ENCODE measurements at regions not wholly inside any gene's neighbourhood (a gene's known extent, or its start where the extent isn't known, plus 50 kb on each side); places are given as distances from the start of the nearest gene placed in this dataset.

GRCh38 chr14:42929806-42930480 is 1323.3 kb downstream of the LRFN5 start:
- H2AK5ac ChIP-seq (ENCODE audit: low read length): no peak overlapping the region
- no peak overlapping the region for H2BK5ac ChIP-seq (ENCODE audit: low read depth, low read length, poor library complexity)
- no peak overlapping the region for H4K91ac ChIP-seq (ENCODE audit: low read depth, low read length)
- H3K4me2 ChIP-seq (ENCODE audit: low read length): no peak overlapping the region
- no peak overlapping the region for H4K12ac ChIP-seq (ENCODE audit: low read depth, low read length)
- H3K18ac ChIP-seq (ENCODE audit: low read length): no peak overlapping the region
- H3K23ac ChIP-seq (ENCODE audit: low read length): no peak overlapping the region
- no peaks in the 10 kb centered on the region for H3K79me2 ChIP-seq (ENCODE audit: control insufficient read depth, insufficient read depth, low read length, poor library complexity)
- H3K27me3 ChIP-seq (ENCODE audit: insufficient read depth, low read length): no peaks in the 10 kb centered on the region
- no peak overlapping the region for H3K4ac ChIP-seq (ENCODE audit: low read depth, low read length)
- no peak overlapping the region for H2AFZ ChIP-seq (ENCODE audit: insufficient read depth, low read length, poor library complexity)
- H3K4me1 ChIP-seq (ENCODE audit: control insufficient read depth in 1 of 2, insufficient read depth in 2 of 2, low read length in 2 of 2): no peaks in the 10 kb centered on the region
- H2BK120ac ChIP-seq (ENCODE audit: insufficient read depth, low read length, poor library complexity): no peak overlapping the region
- peaks cover 7% of the 10 kb centered on the region for H3K9me3 ChIP-seq (ENCODE audit: insufficient read depth, low read depth, low read length)
- no peak overlapping the region for H3K4me3 ChIP-seq (ENCODE audit: low read depth, low read length)
- no peaks in the 10 kb centered on the region for H3K36me3 ChIP-seq (ENCODE audit: control insufficient read depth in 1 of 2, insufficient read depth in 2 of 2, low read length in 2 of 2)
- no peak overlapping the region for H3K27ac ChIP-seq (ENCODE audit: low read depth, low read length)
- H3K79me1 ChIP-seq (ENCODE audit: low read length): no peaks in the 10 kb centered on the region
- no peak overlapping the region for H3K14ac ChIP-seq (ENCODE audit: low read length)
- no peak overlapping the region for H3K9ac ChIP-seq (ENCODE audit: low read length)
- DNase-seq: peak in 1 of 2 donors; percentile 2
- H2BK12ac ChIP-seq (ENCODE audit: low read length): no peak overlapping the region
- H4K8ac ChIP-seq (ENCODE audit: low read depth, low read length): no peak overlapping the region
- WGBS (ENCODE audit: extremely low coverage, insufficient coverage, insufficient read length): no CpG with 5 or more reads among the region's 5 CpGs

DNA sequence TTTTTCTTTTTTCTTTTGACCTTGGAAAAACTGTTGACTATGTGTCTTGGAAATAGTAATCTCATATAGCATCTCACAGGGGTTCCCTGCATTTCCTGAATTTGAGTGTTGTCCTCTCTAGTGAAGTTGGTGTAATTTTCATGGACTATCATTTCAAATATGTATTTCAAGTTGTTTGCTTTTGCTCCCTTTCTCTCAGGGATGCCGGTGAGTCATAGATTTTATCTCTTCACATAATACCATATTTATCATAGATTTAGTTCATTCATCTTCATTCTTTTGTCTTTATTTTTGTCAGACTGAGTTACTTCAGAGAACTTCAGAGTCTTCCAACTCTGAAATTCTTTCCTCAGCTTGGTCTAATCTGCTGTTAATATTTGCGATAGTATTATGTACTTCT is 1320.6 kb downstream of the LRFN5 start:
- Histone ChIP-seq H3K14ac (ENCODE audit: low read length) (no peak overlapping the region), H3K23ac (ENCODE audit: low read length) (no peak overlapping the region), H3K18ac (ENCODE audit: low read length) (no peak overlapping the region), H4K12ac (ENCODE audit: low read depth, low read length) (no peak overlapping the region), H2BK5ac (ENCODE audit: low read depth, low read length, poor library complexity) (no peak overlapping the region), H3K79me2 (ENCODE audit: control insufficient read depth, insufficient read depth, low read length, poor library complexity) (no peaks in the 10 kb centered on the region), H3K36me3 (ENCODE audit: control insufficient read depth in 1 of 2, insufficient read depth in 2 of 2, low read length in 2 of 2) (no peaks in the 10 kb centered on the region), H3K9me3 (ENCODE audit: insufficient read depth, low read depth, low read length) (peaks cover 7% of the 10 kb centered on the region), H2BK120ac (ENCODE audit: insufficient read depth, low read length, poor library complexity) (no peak overlapping the region), H3K4ac (ENCODE audit: low read depth, low read length) (no peak overlapping the region), H3K27me3 (ENCODE audit: insufficient read depth, low read length) (no peaks in the 10 kb centered on the region), H3K4me1 (ENCODE audit: control insufficient read depth in 1 of 2, insufficient read depth in 2 of 2, low read length in 2 of 2) (no peaks in the 10 kb centered on the region), H2BK12ac (ENCODE audit: low read length) (no peak overlapping the region), H2AFZ (ENCODE audit: insufficient read depth, low read length, poor library complexity) (no peak overlapping the region), H3K27ac (ENCODE audit: low read depth, low read length) (no peak overlapping the region), H3K4me2 (ENCODE audit: low read length) (no peak overlapping the region), H3K9ac (ENCODE audit: low read length) (no peak overlapping the region), H4K91ac (ENCODE audit: low read depth, low read length) (no peak overlapping the region), H3K79me1 (ENCODE audit: low read length) (no peaks in the 10 kb centered on the region), H4K8ac (ENCODE audit: low read depth, low read length) (no peak overlapping the region), H3K4me3 (ENCODE audit: low read depth, low read length) (no peak overlapping the region), H2AK5ac (ENCODE audit: low read length) (no peak overlapping the region)
- DNase-seq: peak in 1 of 2 donors; percentile 15
- no CpG with 5 or more reads among the region's 2 CpGs for WGBS (ENCODE audit: extremely low coverage, insufficient coverage, insufficient read length)

GRCh38 chr14:42921901-42922300 is 1315.2 kb downstream of the LRFN5 start:
- no peak overlapping the region for H2AFZ ChIP-seq (ENCODE audit: insufficient read depth, low read length, poor library complexity)
- no CpG with 5 or more reads among the region's 1 CpG for whole genome bisulfite sequencing (ENCODE audit: extremely low coverage, insufficient coverage, insufficient read length)
- H3K4me3 ChIP-seq (ENCODE audit: low read depth, low read length): no peak overlapping the region
- H4K91ac ChIP-seq (ENCODE audit: low read depth, low read length): no peak overlapping the region
- no peaks in the 10 kb centered on the region for H3K27me3 ChIP-seq (ENCODE audit: insufficient read depth, low read length)
- no peak overlapping the region for H3K9ac ChIP-seq (ENCODE audit: low read length)
- H4K12ac ChIP-seq (ENCODE audit: low read depth, low read length): no peak overlapping the region
- H3K36me3 ChIP-seq (ENCODE audit: control insufficient read depth in 1 of 2, insufficient read depth in 2 of 2, low read length in 2 of 2): no peaks in the 10 kb centered on the region
- no peak overlapping the region for H2BK12ac ChIP-seq (ENCODE audit: low read length)
- H2BK120ac ChIP-seq (ENCODE audit: insufficient read depth, low read length, poor library complexity): no peak overlapping the region
- H3K79me2 ChIP-seq (ENCODE audit: control insufficient read depth, insufficient read depth, low read length, poor library complexity): no peaks in the 10 kb centered on the region
- no peak overlapping the region for H2BK5ac ChIP-seq (ENCODE audit: low read depth, low read length, poor library complexity)
- H3K79me1 ChIP-seq (ENCODE audit: low read length): no peaks in the 10 kb centered on the region
- H3K27ac ChIP-seq (ENCODE audit: low read depth, low read length): no peak overlapping the region
- DNase-seq: no peak
- no peak overlapping the region for H3K4ac ChIP-seq (ENCODE audit: low read depth, low read length)
- no peak overlapping the region for H3K23ac ChIP-seq (ENCODE audit: low read length)
- no peak overlapping the region for H4K8ac ChIP-seq (ENCODE audit: low read depth, low read length)
- H3K9me3 ChIP-seq (ENCODE audit: insufficient read depth, low read depth, low read length): no peaks in the 10 kb centered on the region
- H2AK5ac ChIP-seq (ENCODE audit: low read length): no peak overlapping the region
- H3K4me1 ChIP-seq (ENCODE audit: control insufficient read depth in 1 of 2, insufficient read depth in 2 of 2, low read length in 2 of 2): no peaks in the 10 kb centered on the region
- H3K18ac ChIP-seq (ENCODE audit: low read length): no peak overlapping the region
- no peak overlapping the region for H3K4me2 ChIP-seq (ENCODE audit: low read length)
- no peak overlapping the region for H3K14ac ChIP-seq (ENCODE audit: low read length)

DNA sequence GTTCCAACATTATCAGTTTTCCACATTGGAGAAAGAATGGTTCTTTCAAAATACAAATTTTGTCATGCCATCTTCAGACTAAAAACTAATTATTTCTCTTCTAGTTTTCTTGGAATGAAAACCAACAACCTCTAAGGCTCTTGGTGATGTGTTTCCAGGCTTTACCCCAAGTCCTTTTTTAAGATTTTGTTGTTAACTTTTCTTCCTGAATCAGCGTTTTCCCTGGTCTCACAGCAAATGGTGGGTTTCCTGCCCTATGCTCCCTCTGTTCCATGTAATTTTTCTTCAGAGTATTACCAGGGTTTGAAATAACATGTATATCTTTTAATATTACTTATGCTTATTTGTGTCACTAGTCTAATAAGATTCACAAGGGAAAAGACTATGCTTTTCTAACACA is 1311.9 kb downstream of the LRFN5 start:
- Histone ChIP-seq H3K27me3 (ENCODE audit: insufficient read depth, low read length) (no peaks in the 10 kb centered on the region), H2BK12ac (ENCODE audit: low read length) (no peak overlapping the region), H2AFZ (ENCODE audit: insufficient read depth, low read length, poor library complexity) (no peak overlapping the region), H4K12ac (ENCODE audit: low read depth, low read length) (no peak overlapping the region), H3K79me1 (ENCODE audit: low read length) (no peaks in the 10 kb centered on the region), H4K8ac (ENCODE audit: low read depth, low read length) (no peak overlapping the region), H2BK120ac (ENCODE audit: insufficient read depth, low read length, poor library complexity) (no peak overlapping the region), H4K91ac (ENCODE audit: low read depth, low read length) (no peak overlapping the region), H3K79me2 (ENCODE audit: control insufficient read depth, insufficient read depth, low read length, poor library complexity) (no peaks in the 10 kb centered on the region), H3K23ac (ENCODE audit: low read length) (no peak overlapping the region), H3K9ac (ENCODE audit: low read length) (no peak overlapping the region), H3K36me3 (ENCODE audit: control insufficient read depth in 1 of 2, insufficient read depth in 2 of 2, low read length in 2 of 2) (no peaks in the 10 kb centered on the region), H3K27ac (ENCODE audit: low read depth, low read length) (no peak overlapping the region), H3K4me3 (ENCODE audit: low read depth, low read length) (no peak overlapping the region), H3K4ac (ENCODE audit: low read depth, low read length) (no peak overlapping the region), H3K18ac (ENCODE audit: low read length) (no peak overlapping the region), H3K14ac (ENCODE audit: low read length) (no peak overlapping the region), H3K4me1 (ENCODE audit: control insufficient read depth in 1 of 2, insufficient read depth in 2 of 2, low read length in 2 of 2) (no peaks in the 10 kb centered on the region), H2AK5ac (ENCODE audit: low read length) (no peak overlapping the region), H3K9me3 (ENCODE audit: insufficient read depth, low read depth, low read length) (no peaks in the 10 kb centered on the region), H3K4me2 (ENCODE audit: low read length) (no peak overlapping the region), H2BK5ac (ENCODE audit: low read depth, low read length, poor library complexity) (no peak overlapping the region)
- DNase-seq: no peak
- WGBS (ENCODE audit: extremely low coverage, insufficient coverage, insufficient read length): no CpG with 5 or more reads among the region's 1 CpG
